GM12878 (cell line): ENCODE measurements at regions not wholly inside any gene's neighbourhood (a gene's known extent, or its start where the extent isn't known, plus 50 kb on each side); places are given as distances from the start of the nearest gene placed in this dataset.

Source experiments
- ATAC-seq: fragments of 200-7000 bp; cut with Tn5 transposase; 3 replicates; pipeline ENCODE4 v1.9.1; 2020; ENCODE audit warnings: mild to moderate bottlenecking, moderate library complexity
- BruUV-seq: library from RNA; stranded (reverse); fragments of 400-500 nt; replicated peaks from 2 replicates; lab custom pipeline; 2021; lab: Mats Ljungman, UMichigan
- CTCF ChIA-PET: fragments of 300-600 bp; sonication (Branson Sonifier 250); formaldehyde crosslinking; extraction: SDS; loops from one replicate; lab custom pipeline; 2021; ENCODE audit warnings: inconsistent platforms; lab: Yijun Ruan, JAX
- POLR2A ChIA-PET: fragments of 350-600 bp; formaldehyde crosslinking; extraction: SDS; loops from one replicate; lab custom pipeline; 2021; ENCODE audit warnings: inconsistent platforms; lab: Charles Lee
- RAD21 ChIA-PET: fragments of 300-600 bp; sonication (Branson Sonifier 250); formaldehyde crosslinking; loops from one replicate; lab custom pipeline; 2023; ENCODE audit warnings: antibody characterized with exemption; ENCODE audit not compliant: unreplicated experiment; lab: Charles Lee
- SMC1A ChIA-PET: fragments of 300-600 bp; sonication (Branson Sonifier 250); formaldehyde crosslinking; loops from one replicate; lab custom pipeline; 2023; ENCODE audit not compliant: unreplicated experiment, uncharacterized antibody; lab: Charles Lee
- DNase-seq: peaks from one replicate; pipeline ENCODE4 v3.0.0-alpha.2; 2011; ENCODE audit warnings: low read depth, low spot score
- FAIRE-seq: peaks from 3 replicates; lab custom pipeline; 2011; peaks lifted over from hg19 to GRCh38; lab: Jason Lieb, UNC
- H2AFZ ChIP-seq: 2 replicates; pipeline ENCODE4 v1.6.0; 2011; ENCODE audit warnings: low read depth, low read length, control low read depth; ENCODE audit not compliant: control insufficient read depth
- H3K27ac ChIP-seq: 2 replicates; pipeline ENCODE4 v1.5.1; 2011; ENCODE audit warnings: control low read depth; ENCODE audit not compliant: control insufficient read depth, insufficient read depth
- H3K27me3 ChIP-seq, 2 experiments: replicated peaks in 1 of 2; 2 replicates each; pipeline versions ENCODE4 v1.6.0 to v1.6.1; 2011; ENCODE audit warnings: low read length in 1 of 2; ENCODE audit not compliant: control insufficient read depth in 2 of 2, insufficient read depth in 2 of 2
- H3K36me3 ChIP-seq, 2 experiments: 2 replicates each; pipeline ENCODE4 v1.5.1; 2011; ENCODE audit warnings: low read length in 1 of 2; ENCODE audit not compliant: control insufficient read depth in 2 of 2, insufficient read depth in 2 of 2
- H3K4me1 ChIP-seq: 2 replicates; pipeline ENCODE4 v1.6.1; 2011; ENCODE audit warnings: mild to moderate bottlenecking, low read length, moderate library complexity, mixed read lengths; ENCODE audit not compliant: control insufficient read depth, insufficient read depth
- H3K4me2 ChIP-seq: 2 replicates; pipeline ENCODE4 v1.6.0; 2011; ENCODE audit warnings: control low read depth; ENCODE audit not compliant: control insufficient read depth, insufficient read depth
- H3K4me3 ChIP-seq: fragments of 200-600 bp; sonication (generic); 2 replicates; pipeline ENCODE4 v1.5.1; 2016
- H3K79me2 ChIP-seq: 2 replicates; pipeline ENCODE4 v1.6.0; 2011; ENCODE audit warnings: low read length; ENCODE audit not compliant: control insufficient read depth, insufficient read depth
- H3K9ac ChIP-seq: 2 replicates; pipeline ENCODE4 v1.8.0; 2011; ENCODE audit warnings: low read length, control low read depth, mixed read lengths; ENCODE audit not compliant: control insufficient read depth, insufficient read depth
- H3K9me3 ChIP-seq: replicated peaks from 3 replicates; pipeline ENCODE4 v1.5.1; 2011; ENCODE audit warnings: mild to moderate bottlenecking, low read length; ENCODE audit not compliant: control insufficient read depth, insufficient read depth
- H4K20me1 ChIP-seq: 2 replicates; pipeline ENCODE4 v1.6.0; 2011; ENCODE audit not compliant: control insufficient read depth, insufficient read depth
- CEBPB ChIP-seq, 2 experiments: fragments of 150-350 bp in 1 of 2; IDR thresholded peaks; 2 replicates each; pipeline ENCODE4 v1.6.1; 2012 to 2014; ENCODE audit warnings: low read depth in 2 of 2, low read length in 2 of 2, borderline replicate concordance in 1 of 2, inconsistent platforms in 1 of 2
- EGR1 ChIP-seq, 2 experiments: IDR thresholded peaks; 1 replicate in 1 of 2; 2 replicates in 1 of 2; pipeline ENCODE4 v1.6.1; 2011 to 2012; ENCODE audit warnings: low read depth in 2 of 2, low read length in 2 of 2, borderline replicate concordance in 1 of 2, mild to moderate bottlenecking in 1 of 2, moderate library complexity in 1 of 2
- ETV6 ChIP-seq, 2 experiments: fragments of 450-650 bp in 1 of 2; IDR thresholded peaks in 1 of 2; conservative IDR thresholded peaks in 1 of 2; 2 replicates each; pipeline ENCODE4 v1.6.1; 2014; ENCODE audit warnings: antibody characterized with exemption in 1 of 2, borderline replicate concordance in 1 of 2, low read depth in 1 of 2, mild to moderate bottlenecking in 1 of 2, moderate library complexity in 1 of 2
- FOXM1 ChIP-seq: IDR thresholded peaks from 2 replicates; pipeline ENCODE4 v1.6.1; 2012; ENCODE audit warnings: low read depth, mild to moderate bottlenecking, inconsistent platforms, low read length, moderate library complexity
- HCFC1 ChIP-seq: fragments of 150-350 bp; IDR thresholded peaks from 2 replicates; pipeline ENCODE4 v1.6.1; 2014; ENCODE audit warnings: low read length
- JUNB ChIP-seq: IDR thresholded peaks from 2 replicates; pipeline ENCODE4 v1.6.1; 2016; ENCODE audit warnings: antibody characterized with exemption, mild to moderate bottlenecking
- KLF5 ChIP-seq: fragments of 450-650 bp; IDR thresholded peaks from 2 replicates; pipeline ENCODE4 v1.6.1; 2014; ENCODE audit warnings: mild to moderate bottlenecking; ENCODE audit not compliant: partially characterized antibody
- MEF2B ChIP-seq: fragments of 450-650 bp; IDR thresholded peaks from 2 replicates; pipeline ENCODE4 v1.6.1; 2018; ENCODE audit warnings: mild to moderate bottlenecking, moderate library complexity; ENCODE audit not compliant: partially characterized antibody, poor library complexity, severe bottlenecking
- NR2C1 ChIP-seq: fragments of 450-650 bp; IDR thresholded peaks from 2 replicates; pipeline ENCODE4 v1.6.1; 2017; ENCODE audit warnings: antibody characterized with exemption, mild to moderate bottlenecking, moderate library complexity
- POLR2AphosphoS2 ChIP-seq: IDR thresholded peaks from 2 replicates; pipeline ENCODE4 v1.6.1; 2011; ENCODE audit warnings: low read depth, mild to moderate bottlenecking, low read length, improper control_type of control experiment, moderate library complexity
- SUPT20H ChIP-seq: IDR thresholded peaks from 2 replicates; pipeline ENCODE4 v1.6.1; 2011; ENCODE audit warnings: low read depth, mild to moderate bottlenecking, low read length, moderate library complexity, borderline replicate concordance; ENCODE audit not compliant: control insufficient read depth
- ZNF24 ChIP-seq: fragments of 450-650 bp; IDR thresholded peaks from 2 replicates; pipeline ENCODE4 v1.6.1; 2017; ENCODE audit warnings: antibody characterized with exemption, mild to moderate bottlenecking
- ZNF274 ChIP-seq: IDR thresholded peaks from one replicate; pipeline ENCODE4 v1.8.0; 2011; ENCODE audit not compliant: insufficient read length, insufficient read depth
- WGBS: methylation state at CpG from one replicate; pipeline ENCODE4 v1.1.6; 2016; ENCODE audit warnings: low lambda C conversion rate; ENCODE audit not compliant: insufficient replicate concordance, insufficient coverage; ENCODE audit errors: missing lambda C conversion rate; 5-methylcytosine and 5-hydroxymethylcytosine counted together
- in situ Hi-C: fragments of 300-500 bp; cut with MboI; formaldehyde crosslinking; loops from 9 replicates; pipeline ENCODE4 v1.14.3; 2018; ENCODE audit warnings: mixed read lengths
- intact Hi-C: fragments of 100-400 bp; cut with micrococcal nuclease; formaldehyde crosslinking; loops from one replicate; pipeline ENCODE4 v1.14.2; 2022; ENCODE audit not compliant: unreplicated experiment
- TF ChIP-seq, protein P1 (sequence below): fragments of 450-650 bp; formaldehyde crosslinking; IDR thresholded peaks from 2 replicates; pipeline ENCODE4 v1.4.0; 2020; ENCODE audit warnings: mild to moderate bottlenecking, moderate library complexity
- TF ChIP-seq, protein P2 (sequence below): fragments of 450-650 bp; IDR thresholded peaks from 2 replicates; pipeline ENCODE4 v1.6.1; 2018; ENCODE audit warnings: borderline replicate concordance, mild to moderate bottlenecking; ENCODE audit not compliant: partially characterized antibody
- TF ChIP-seq, protein P3 (sequence below): IDR thresholded peaks from 2 replicates; pipeline ENCODE4 v1.6.1; 2011; ENCODE audit warnings: borderline replicate concordance, low read depth, mild to moderate bottlenecking, moderate library complexity, low read length; ENCODE audit not compliant: insufficient read depth, poor library complexity, severe bottlenecking

GRCh38 chr10:128289621-128290020 lies 163.4 kb upstream of the MKI67 start (continued):
- TF ChIP-seq, protein P1, sequence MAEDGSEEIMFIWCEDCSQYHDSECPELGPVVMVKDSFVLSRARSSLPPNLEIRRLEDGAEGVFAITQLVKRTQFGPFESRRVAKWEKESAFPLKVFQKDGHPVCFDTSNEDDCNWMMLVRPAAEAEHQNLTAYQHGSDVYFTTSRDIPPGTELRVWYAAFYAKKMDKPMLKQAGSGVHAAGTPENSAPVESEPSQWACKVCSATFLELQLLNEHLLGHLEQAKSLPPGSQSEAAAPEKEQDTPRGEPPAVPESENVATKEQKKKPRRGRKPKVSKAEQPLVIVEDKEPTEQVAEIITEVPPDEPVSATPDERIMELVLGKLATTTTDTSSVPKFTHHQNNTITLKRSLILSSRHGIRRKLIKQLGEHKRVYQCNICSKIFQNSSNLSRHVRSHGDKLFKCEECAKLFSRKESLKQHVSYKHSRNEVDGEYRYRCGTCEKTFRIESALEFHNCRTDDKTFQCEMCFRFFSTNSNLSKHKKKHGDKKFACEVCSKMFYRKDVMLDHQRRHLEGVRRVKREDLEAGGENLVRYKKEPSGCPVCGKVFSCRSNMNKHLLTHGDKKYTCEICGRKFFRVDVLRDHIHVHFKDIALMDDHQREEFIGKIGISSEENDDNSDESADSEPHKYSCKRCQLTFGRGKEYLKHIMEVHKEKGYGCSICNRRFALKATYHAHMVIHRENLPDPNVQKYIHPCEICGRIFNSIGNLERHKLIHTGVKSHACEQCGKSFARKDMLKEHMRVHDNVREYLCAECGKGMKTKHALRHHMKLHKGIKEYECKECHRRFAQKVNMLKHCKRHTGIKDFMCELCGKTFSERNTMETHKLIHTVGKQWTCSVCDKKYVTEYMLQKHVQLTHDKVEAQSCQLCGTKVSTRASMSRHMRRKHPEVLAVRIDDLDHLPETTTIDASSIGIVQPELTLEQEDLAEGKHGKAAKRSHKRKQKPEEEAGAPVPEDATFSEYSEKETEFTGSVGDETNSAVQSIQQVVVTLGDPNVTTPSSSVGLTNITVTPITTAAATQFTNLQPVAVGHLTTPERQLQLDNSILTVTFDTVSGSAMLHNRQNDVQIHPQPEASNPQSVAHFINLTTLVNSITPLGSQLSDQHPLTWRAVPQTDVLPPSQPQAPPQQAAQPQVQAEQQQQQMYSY (CRISPR knock-in tag), result no peak
- no peak for TF ChIP-seq CEBPB (IDR thresholded peaks at IDR 0.05; ENCODE audit: borderline replicate concordance in 1 of 2, low read depth in 2 of 2, low read length in 2 of 2)
- TF ChIP-seq, protein P2, sequence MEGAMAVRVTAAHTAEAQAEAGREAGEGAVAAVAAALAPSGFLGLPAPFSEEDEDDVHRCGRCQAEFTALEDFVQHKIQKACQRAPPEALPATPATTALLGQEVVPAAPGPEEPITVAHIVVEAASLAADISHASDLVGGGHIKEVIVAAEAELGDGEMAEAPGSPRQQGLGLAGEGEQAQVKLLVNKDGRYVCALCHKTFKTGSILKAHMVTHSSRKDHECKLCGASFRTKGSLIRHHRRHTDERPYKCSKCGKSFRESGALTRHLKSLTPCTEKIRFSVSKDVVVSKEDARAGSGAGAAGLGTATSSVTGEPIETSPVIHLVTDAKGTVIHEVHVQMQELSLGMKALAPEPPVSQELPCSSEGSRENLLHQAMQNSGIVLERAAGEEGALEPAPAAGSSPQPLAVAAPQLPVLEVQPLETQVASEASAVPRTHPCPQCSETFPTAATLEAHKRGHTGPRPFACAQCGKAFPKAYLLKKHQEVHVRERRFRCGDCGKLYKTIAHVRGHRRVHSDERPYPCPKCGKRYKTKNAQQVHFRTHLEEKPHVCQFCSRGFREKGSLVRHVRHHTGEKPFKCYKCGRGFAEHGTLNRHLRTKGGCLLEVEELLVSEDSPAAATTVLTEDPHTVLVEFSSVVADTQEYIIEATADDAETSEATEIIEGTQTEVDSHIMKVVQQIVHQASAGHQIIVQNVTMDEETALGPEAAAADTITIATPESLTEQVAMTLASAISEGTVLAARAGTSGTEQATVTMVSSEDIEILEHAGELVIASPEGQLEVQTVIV, result no peak
- TF ChIP-seq EGR1 (IDR thresholded peaks at IDR 0.05; ENCODE audit: borderline replicate concordance in 1 of 2, low read depth in 2 of 2, low read length in 2 of 2), result no peak
- no peak for TF ChIP-seq ZNF24

GRCh38 chr10:128295003-128295402 lies 168.8 kb upstream of the MKI67 start:
- 20% methylated on average over 7 of the region's 7 CpGs for WGBS
- H3K79me2 ChIP-seq, result no peaks in the 10 kb centered on the region
- no peak for DNase-seq
- FAIRE-seq, result no peak
- no peaks in the 10 kb centered on the region for H4K20me1 ChIP-seq
- POLR2A ChIA-PET, result no interaction called here
- no peak overlapping the region for H2AFZ ChIP-seq
- H3K9me3 ChIP-seq, result no peaks in the 10 kb centered on the region
- intact Hi-C loops, result no loop called here
- no peak overlapping the region for H3K27ac ChIP-seq
- ATAC-seq, result no peak
- H3K4me2 ChIP-seq, result no peak overlapping the region
- in situ Hi-C loops, result no loop called here
- H3K4me3 ChIP-seq, result no peak overlapping the region
- H3K9ac ChIP-seq, result no peak overlapping the region
- no TSS peak for BruUV-seq
- RAD21 ChIA-PET, result no interaction called here
- H3K36me3 ChIP-seq, result no peaks in the 10 kb centered on the region
- SMC1A ChIA-PET, result no interaction called here
- CTCF ChIA-PET, result no interaction called here
- H3K27me3 ChIP-seq, result no peaks in the 10 kb centered on the region
- H3K4me1 ChIP-seq, result no peaks in the 10 kb centered on the region
- TF ChIP-seq KLF5 (no peak), NR2C1 (no peak), HCFC1 (no peak), ETV6 (conservative IDR thresholded peaks at IDR 0.05 in 1 of 2, IDR thresholded peaks at IDR 0.05 in 1 of 2; ENCODE audit: borderline replicate concordance in 1 of 2, low read depth in 1 of 2) (no peak), FOXM1 (no peak), MEF2B (no peak), SUPT20H (no peak), POLR2AphosphoS2 (no peak), ZNF274 (no peak), JUNB (no peak)
- TF ChIP-seq, protein P3, sequence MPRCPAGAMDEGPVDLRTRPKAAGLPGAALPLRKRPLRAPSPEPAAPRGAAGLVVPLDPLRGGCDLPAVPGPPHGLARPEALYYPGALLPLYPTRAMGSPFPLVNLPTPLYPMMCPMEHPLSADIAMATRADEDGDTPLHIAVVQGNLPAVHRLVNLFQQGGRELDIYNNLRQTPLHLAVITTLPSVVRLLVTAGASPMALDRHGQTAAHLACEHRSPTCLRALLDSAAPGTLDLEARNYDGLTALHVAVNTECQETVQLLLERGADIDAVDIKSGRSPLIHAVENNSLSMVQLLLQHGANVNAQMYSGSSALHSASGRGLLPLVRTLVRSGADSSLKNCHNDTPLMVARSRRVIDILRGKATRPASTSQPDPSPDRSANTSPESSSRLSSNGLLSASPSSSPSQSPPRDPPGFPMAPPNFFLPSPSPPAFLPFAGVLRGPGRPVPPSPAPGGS, result no peak
